H1 (cell line): ENCODE measurements at regions not wholly inside any gene's neighbourhood (a gene's known extent, or its start where the extent isn't known, plus 50 kb on each side); places are given as distances from the start of the nearest gene placed in this dataset.
"Not testable (repeated sequence)": the region's sequence is repeated elsewhere in the genome, so short reads cannot be mapped to it uniquely, and the experiment has no call there.

Experiments
- CTCF ChIA-PET: fragments of 300-600 bp; sonication (Branson Sonifier 250); formaldehyde crosslinking; loops from one replicate; lab custom pipeline; 2021; ENCODE audit not compliant: partially characterized antibody; lab: Charles Lee
- POLR2A ChIA-PET: fragments of 300-600 bp; sonication (Branson Sonifier 250); formaldehyde crosslinking; loops from one replicate; lab custom pipeline; 2021; ENCODE audit warnings: inconsistent platforms; ENCODE audit not compliant: partially characterized antibody; lab: Charles Lee
- DNase-seq, 2 experiments: peaks; one replicate each; pipeline versions ENCODE4 v3.0.0 to v3.0.0-alpha.2; 2010 to 2022; ENCODE audit warnings: low spot score in 2 of 2, low read depth in 1 of 2, mixed read lengths in 1 of 2
- FAIRE-seq: peaks from 2 replicates; lab custom pipeline; 2011; peaks lifted over from hg19 to GRCh38; lab: Jason Lieb, UNC
- H2AFZ ChIP-seq: 2 replicates; pipeline ENCODE4 v1.8.1; 2012; ENCODE audit warnings: low read length, inconsistent platforms
- H2AK5ac ChIP-seq: 2 replicates; pipeline ENCODE4 v1.6.1; 2013; ENCODE audit warnings: low read depth, low read length
- H2BK120ac ChIP-seq: replicated peaks from 2 replicates; pipeline ENCODE3; 2013; ENCODE audit warnings: low read depth, low read length, inconsistent platforms
- H2BK12ac ChIP-seq: 2 replicates; pipeline ENCODE4 v1.6.1; 2013; ENCODE audit warnings: low read depth, low read length
- H2BK15ac ChIP-seq: 2 replicates; pipeline ENCODE4 v1.6.1; 2013; ENCODE audit warnings: low read length
- H2BK20ac ChIP-seq: 2 replicates; pipeline ENCODE4 v1.6.1; 2013; ENCODE audit warnings: low read length
- H2BK5ac ChIP-seq: 2 replicates; pipeline ENCODE4 v1.6.1; 2013; ENCODE audit warnings: low read depth, low read length
- H3K14ac ChIP-seq: 2 replicates; pipeline ENCODE4 v1.6.1; 2013; ENCODE audit warnings: inconsistent platforms; ENCODE audit not compliant: insufficient read length
- H3K18ac ChIP-seq: 2 replicates; pipeline ENCODE4 v1.6.1; 2013; ENCODE audit warnings: low read length; ENCODE audit errors: extremely low read depth
- H3K23ac ChIP-seq: 2 replicates; pipeline ENCODE4 v1.6.1; 2013; ENCODE audit warnings: inconsistent platforms; ENCODE audit not compliant: insufficient read length
- H3K23me2 ChIP-seq: 2 replicates; pipeline ENCODE4 v1.6.1; 2013; ENCODE audit warnings: low read depth, low read length
- H3K27ac ChIP-seq: 2 replicates; pipeline ENCODE4 v1.6.1; 2011; ENCODE audit warnings: low read depth, low read length, inconsistent platforms
- H3K27me3 ChIP-seq, 4 experiments: replicated peaks in 1 of 4; 1 replicate in 1 of 4; 2 replicates in 3 of 4; pipeline versions ENCODE4 v1.6.1 to v1.8.1; 2011 to 2013; ENCODE audit warnings: low read length in 3 of 4, mild to moderate bottlenecking in 3 of 4, inconsistent platforms in 2 of 4, mixed read lengths in 2 of 4, moderate library complexity in 1 of 4; ENCODE audit not compliant: control insufficient read depth in 3 of 4, insufficient read depth in 3 of 4; ENCODE audit errors: extremely low read depth in 1 of 4
- H3K36me3 ChIP-seq, 4 experiments: 2 replicates each; pipeline versions ENCODE4 v1.6.1 to v1.8.1; 2011 to 2013; ENCODE audit warnings: mild to moderate bottlenecking in 4 of 4, low read length in 3 of 4, moderate library complexity in 2 of 4, control low read depth in 1 of 4, inconsistent platforms in 1 of 4; ENCODE audit not compliant: insufficient read depth in 4 of 4, control insufficient read depth in 2 of 4
- H3K4ac ChIP-seq: replicated peaks from 2 replicates; pipeline ENCODE3; 2013; ENCODE audit warnings: low read length, low read depth, mixed read lengths, inconsistent platforms; ENCODE audit not compliant: insufficient read length
- H3K4me1 ChIP-seq, 4 experiments: replicated peaks in 1 of 4; 1 replicate in 1 of 4; 2 replicates in 3 of 4; pipeline versions ENCODE4 v1.6.1 to v1.8.1; 2011 to 2013; ENCODE audit warnings: low read length in 3 of 4, inconsistent platforms in 2 of 4, mixed read lengths in 1 of 4; ENCODE audit not compliant: insufficient read depth in 4 of 4, control insufficient read depth in 3 of 4
- H3K4me2 ChIP-seq, 2 experiments: 2 replicates each; pipeline versions ENCODE4 v1.6.1 to v1.8.1; 2011 to 2013; ENCODE audit warnings: low read depth in 2 of 2, low read length in 2 of 2, control low read depth in 1 of 2, inconsistent platforms in 1 of 2, mild to moderate bottlenecking in 1 of 2; ENCODE audit not compliant: insufficient read depth in 1 of 2
- H3K4me3 ChIP-seq, 4 experiments: fragments of 200-600, 300-600 bp in 1 of 4; sonication (generic), shearing (Covaris generic), sonication (Bioruptor Twin) in 1 of 4; 2 replicates each; pipeline versions ENCODE4 v1.5.1 to v1.8.1; 2011 to 2016; ENCODE audit warnings: low read length in 4 of 4, low read depth in 3 of 4, control low read depth in 2 of 4, inconsistent platforms in 2 of 4, mild to moderate bottlenecking in 2 of 4, mixed read lengths in 1 of 4, moderate library complexity in 1 of 4; ENCODE audit not compliant: insufficient read depth in 2 of 4; ENCODE audit errors: extremely low read depth in 1 of 4
- H3K56ac ChIP-seq: replicated peaks from 2 replicates; pipeline ENCODE3; 2013; ENCODE audit warnings: low read depth, mild to moderate bottlenecking, mixed read lengths, low read length, inconsistent platforms; ENCODE audit not compliant: insufficient read length
- H3K79me1 ChIP-seq: 2 replicates; pipeline ENCODE4 v1.6.1; 2013; ENCODE audit warnings: low read depth, low read length, control low read depth
- H3K79me2 ChIP-seq, 2 experiments: 2 replicates each; pipeline versions ENCODE4 v1.6.1 to v1.8.1; 2012 to 2013; ENCODE audit warnings: low read length in 2 of 2, mild to moderate bottlenecking in 2 of 2, inconsistent platforms in 1 of 2; ENCODE audit not compliant: insufficient read depth in 2 of 2, control insufficient read depth in 1 of 2
- H3K9ac ChIP-seq, 4 experiments: replicated peaks in 1 of 4; 1 replicate in 1 of 4; 2 replicates in 3 of 4; pipeline versions ENCODE4 v1.6.1 to v1.8.1; 2011 to 2013; ENCODE audit warnings: low read depth in 3 of 4, low read length in 3 of 4, control low read depth in 2 of 4, mild to moderate bottlenecking in 2 of 4, moderate library complexity in 2 of 4, inconsistent platforms in 1 of 4; ENCODE audit errors: extremely low read depth in 1 of 4
- H3K9me3 ChIP-seq, 2 experiments: 2 replicates each; pipeline versions ENCODE4 v1.6.1 to v1.8.1; 2012 to 2013; ENCODE audit warnings: mild to moderate bottlenecking in 2 of 2, moderate library complexity in 2 of 2, control low read depth in 1 of 2, inconsistent platforms in 1 of 2, low read depth in 1 of 2, low read length in 1 of 2, mixed read lengths in 1 of 2; ENCODE audit not compliant: insufficient read depth in 2 of 2
- H4K20me1 ChIP-seq, 2 experiments: replicated peaks in 1 of 2; 2 replicates each; pipeline versions ENCODE3 to v1.8.1; 2011 to 2013; ENCODE audit warnings: inconsistent platforms in 2 of 2, low read length in 2 of 2, mild to moderate bottlenecking in 1 of 2; ENCODE audit not compliant: insufficient read depth in 2 of 2, control insufficient read depth in 1 of 2
- H4K5ac ChIP-seq: 2 replicates; pipeline ENCODE4 v1.6.1; 2013; ENCODE audit warnings: low read length, low read depth, mixed read lengths, inconsistent platforms; ENCODE audit not compliant: insufficient read length
- H4K8ac ChIP-seq: 2 replicates; pipeline ENCODE4 v1.8.0; 2013; ENCODE audit warnings: mild to moderate bottlenecking, moderate library complexity, low read length, inconsistent platforms; ENCODE audit not compliant: insufficient read depth; ENCODE audit errors: extremely low read depth
- H4K91ac ChIP-seq: replicated peaks from 2 replicates; pipeline ENCODE3; 2013; ENCODE audit warnings: low read length, mixed read lengths, inconsistent platforms; ENCODE audit not compliant: insufficient read length
- WGBS, 2 experiments: shearing (Covaris generic) in 1 of 2; methylation state at CpG; one replicate each; pipeline versions ENCODE4 v1.1.6 to v1.1.7; 2013 to 2015; ENCODE audit warnings: low lambda C conversion rate in 2 of 2, mixed read lengths in 2 of 2, inconsistent platforms in 1 of 2, low coverage in 1 of 2, missing lambda C conversion rate in 1 of 2; ENCODE audit not compliant: insufficient replicate concordance in 2 of 2, insufficient coverage in 1 of 2, insufficient read length in 1 of 2; ENCODE audit errors: extremely low coverage in 1 of 2, missing lambda C conversion rate in 1 of 2; 5-methylcytosine and 5-hydroxymethylcytosine counted together

GRCh38 chr1:198850966-198851365 is 212.1 kb downstream of the PTPRC start:
- H3K18ac ChIP-seq, H3K9me3 ChIP-seq, H3K27me3 ChIP-seq, FAIRE-seq, H4K5ac ChIP-seq, H3K4me1 ChIP-seq, H3K23ac ChIP-seq, H3K79me2 ChIP-seq, H4K20me1 ChIP-seq, H2BK20ac ChIP-seq, H3K27ac ChIP-seq, H3K4me3 ChIP-seq, H2BK5ac ChIP-seq, H3K36me3 ChIP-seq, H3K14ac ChIP-seq, H2BK12ac ChIP-seq, H3K4me2 ChIP-seq, H4K91ac ChIP-seq, H3K56ac ChIP-seq, H2BK15ac ChIP-seq, H2AFZ ChIP-seq, H2BK120ac ChIP-seq, H3K79me1 ChIP-seq, DNase-seq, H3K9ac ChIP-seq, H3K4ac ChIP-seq, POLR2A ChIA-PET, H3K23me2 ChIP-seq, H2AK5ac ChIP-seq, H4K8ac ChIP-seq: not testable (repeated sequence)
- WGBS, 2 experiments = 89% methylated on average over 5 of the region's 5 CpGs; no CpG with 5 or more reads in 1 of the 2 experiments
- CTCF ChIA-PET = interaction anchor here (0.7 to 1.5 kb wide), 3 partner anchors 10 to 359 kb away, joined by 3 to 5 read pairs (median 3); no protein-coding TSS in a partner anchor
